SK-N-SH (cell line): ENCODE measurements at regions not wholly inside any gene's neighbourhood (a gene's known extent, or its start where the extent isn't known, plus 50 kb on each side); places are given as distances from the start of the nearest gene placed in this dataset.

Source experiments
- CTCF ChIA-PET: fragments of 300-600, 350-600 bp; formaldehyde crosslinking; extraction: SDS; loops from one replicate; lab custom pipeline; 2021; lab: Yijun Ruan, JAX
- POLR2A ChIA-PET: fragments of 350-600 bp; sonication (Branson Sonifier 250); formaldehyde crosslinking; extraction: SDS; loops from one replicate; lab custom pipeline; 2020; ENCODE audit warnings: antibody characterized with exemption, inconsistent platforms; lab: Yijun Ruan, JAX
- DNase-seq: peaks from one replicate; pipeline ENCODE4 v3.0.0; 2012
- H2AFZ ChIP-seq: fragments of 200-600 bp; sonication (generic); 2 replicates; pipeline ENCODE4 v1.8.1; 2016; ENCODE audit warnings: antibody characterized with exemption, mild to moderate bottlenecking, low read depth
- H3F3A ChIP-seq: fragments of 200-600 bp; sonication (generic); replicated peaks from 2 replicates; pipeline ENCODE3; 2016; ENCODE audit warnings: antibody characterized with exemption, mild to moderate bottlenecking; ENCODE audit not compliant: insufficient read depth
- H3K27ac ChIP-seq, 2 experiments: fragments of 200-500 bp in 1 of 2; fragments of 200-600 bp in 1 of 2; sonication (Bioruptor generic) in 1 of 2; sonication (generic), shearing (Covaris generic) in 1 of 2; 2 replicates each; pipeline versions ENCODE4 v1.5.1 to v1.6.1; 2014 to 2016; ENCODE audit warnings: low read depth in 2 of 2, inconsistent platforms in 1 of 2, low read length in 1 of 2, mild to moderate bottlenecking in 1 of 2, mixed read lengths in 1 of 2
- H3K27me3 ChIP-seq: fragments of 200-600 bp; sonication (generic), shearing (Covaris generic); 2 replicates; pipeline ENCODE4 v1.6.1; 2016; ENCODE audit warnings: mixed run types; ENCODE audit not compliant: insufficient read depth
- H3K36me3 ChIP-seq, 2 experiments: fragments of 200-500 bp in 1 of 2; fragments of 200-600 bp in 1 of 2; sonication (Bioruptor generic) in 1 of 2; sonication (generic) in 1 of 2; replicated peaks in 1 of 2; 2 replicates each; pipeline versions ENCODE3 to v1.5.1; 2014 to 2016; ENCODE audit warnings: low read length in 1 of 2, mild to moderate bottlenecking in 1 of 2; ENCODE audit not compliant: insufficient read depth in 2 of 2, control insufficient read depth in 1 of 2
- H3K4me1 ChIP-seq, 2 experiments: fragments of 200-500 bp in 1 of 2; fragments of 200-600 bp in 1 of 2; sonication (Bioruptor generic) in 1 of 2; sonication (generic), shearing (Covaris generic) in 1 of 2; 2 replicates each; pipeline versions ENCODE4 v1.5.1 to v1.6.1; 2014 to 2016; ENCODE audit warnings: low read depth in 1 of 2, low read length in 1 of 2, mixed run types in 1 of 2; ENCODE audit not compliant: insufficient read depth in 2 of 2, control insufficient read depth in 1 of 2
- H3K4me2 ChIP-seq: fragments of 200-600 bp; sonication (generic), shearing (Covaris generic); 2 replicates; pipeline ENCODE4 v1.6.1; 2017; ENCODE audit warnings: mixed run types
- H3K4me3 ChIP-seq, 2 experiments: fragments of 200-500 bp in 1 of 2; fragments of 200-600 bp in 1 of 2; sonication (Bioruptor generic) in 1 of 2; sonication (generic), shearing (Covaris generic) in 1 of 2; 2 replicates each; pipeline versions ENCODE4 v1.5.1 to v1.8.1; 2014 to 2016; ENCODE audit warnings: low read depth in 2 of 2, inconsistent platforms in 1 of 2, low read length in 1 of 2, mild to moderate bottlenecking in 1 of 2, mixed read lengths in 1 of 2, moderate library complexity in 1 of 2
- H3K79me2 ChIP-seq: fragments of 200-600 bp; sonication (generic); 2 replicates; pipeline ENCODE4 v1.8.1; 2017; ENCODE audit warnings: mild to moderate bottlenecking; ENCODE audit not compliant: insufficient read depth
- H3K9ac ChIP-seq: fragments of 200-600 bp; sonication (generic); 2 replicates; pipeline ENCODE4 v1.6.1; 2017; ENCODE audit warnings: mixed run types
- H3K9me2 ChIP-seq: fragments of 200-600 bp; sonication (generic); 2 replicates; pipeline ENCODE4 v1.6.1; 2017; ENCODE audit warnings: mixed run types
- H3K9me3 ChIP-seq: fragments of 200-600 bp; sonication (generic); 2 replicates; pipeline ENCODE4 v1.6.1; 2017; ENCODE audit warnings: mixed run types, mild to moderate bottlenecking, moderate library complexity
- H4K20me1 ChIP-seq: fragments of 200-600 bp; sonication (generic); 2 replicates; pipeline ENCODE4 v1.6.1; 2017; ENCODE audit warnings: mild to moderate bottlenecking, mixed run types; ENCODE audit not compliant: insufficient read depth
- CHD2 ChIP-seq: fragments of 150-350 bp; IDR thresholded peaks from 2 replicates; pipeline ENCODE4 v1.6.1; 2018; ENCODE audit warnings: low read length; ENCODE audit not compliant: partially characterized antibody
- GABPA ChIP-seq: IDR thresholded peaks from 2 replicates; pipeline ENCODE4 v1.4.0; 2012; ENCODE audit warnings: low read depth, mild to moderate bottlenecking
- GATA2 ChIP-seq: sonication (generic); formaldehyde crosslinking; IDR thresholded peaks from 2 replicates; pipeline ENCODE4 v1.5.0; 2020; ENCODE audit warnings: mild to moderate bottlenecking, missing genetic modification reagents
- MEF2A ChIP-seq: IDR thresholded peaks from 2 replicates; pipeline ENCODE4 v1.4.0; 2012; ENCODE audit warnings: low read depth, borderline replicate concordance
- NFIC ChIP-seq: IDR thresholded peaks from 2 replicates; pipeline ENCODE4 v1.4.0; 2012; ENCODE audit warnings: borderline replicate concordance
- NRF1 ChIP-seq: IDR thresholded peaks from 2 replicates; pipeline ENCODE4 v1.6.1; 2012; ENCODE audit warnings: low read depth, mild to moderate bottlenecking, low read length
- RFX5 ChIP-seq: IDR thresholded peaks from 2 replicates; pipeline ENCODE4 v1.6.1; 2012; ENCODE audit warnings: mild to moderate bottlenecking, improper control_type of control experiment, low read length
- TAF1 ChIP-seq: IDR thresholded peaks from 2 replicates; pipeline ENCODE4 v1.6.1; 2012; ENCODE audit warnings: low read depth, mild to moderate bottlenecking, low read length, moderate library complexity, borderline replicate concordance
- ZBTB33 ChIP-seq: IDR thresholded peaks from 2 replicates; pipeline ENCODE4 v1.4.0; 2012; ENCODE audit warnings: low read depth, borderline replicate concordance
- WGBS: methylation state at CpG from one replicate; pipeline ENCODE4 v1.1.6; 2017; ENCODE audit warnings: low lambda C conversion rate; 5-methylcytosine and 5-hydroxymethylcytosine counted together
- TF ChIP-seq, protein P1 (sequence below): fragments of 200-600 bp; sonication (generic); IDR thresholded peaks from 2 replicates; pipeline ENCODE4 v1.6.1; 2017; ENCODE audit warnings: antibody characterized with exemption, mild to moderate bottlenecking, moderate library complexity
- TF ChIP-seq, protein P2 (sequence below): IDR thresholded peaks from 2 replicates; pipeline ENCODE4 v1.4.0; 2012; ENCODE audit warnings: low read depth

GRCh38 chr13:33462109-33462508 is 176.6 kb upstream of the STARD13 start:
- no peaks in the 10 kb centered on the region for H3K27me3 ChIP-seq
- WGBS: 67% methylated on average over 4 of the region's 4 CpGs
- H4K20me1 ChIP-seq: no peaks in the 10 kb centered on the region
- H3K4me2 ChIP-seq: no peak overlapping the region
- ChIA-PET POLR2A (no interaction called here), CTCF (no interaction called here)
- no peaks in the 10 kb centered on the region for H3K36me3 ChIP-seq
- no peaks in the 10 kb centered on the region for H3K79me2 ChIP-seq
- H3K9me3 ChIP-seq: peaks cover 5% of the 10 kb centered on the region; the same call in 1 of the 2 replicates
- TF ChIP-seq ZBTB33 (no peak), NRF1 (no peak), GATA2 (CRISPR knock-in tag) (no peak), MEF2A (no peak), CHD2 (no peak), GABPA (no peak), NFIC (no peak), RFX5 (no peak)
- TF ChIP-seq, protein P1, sequence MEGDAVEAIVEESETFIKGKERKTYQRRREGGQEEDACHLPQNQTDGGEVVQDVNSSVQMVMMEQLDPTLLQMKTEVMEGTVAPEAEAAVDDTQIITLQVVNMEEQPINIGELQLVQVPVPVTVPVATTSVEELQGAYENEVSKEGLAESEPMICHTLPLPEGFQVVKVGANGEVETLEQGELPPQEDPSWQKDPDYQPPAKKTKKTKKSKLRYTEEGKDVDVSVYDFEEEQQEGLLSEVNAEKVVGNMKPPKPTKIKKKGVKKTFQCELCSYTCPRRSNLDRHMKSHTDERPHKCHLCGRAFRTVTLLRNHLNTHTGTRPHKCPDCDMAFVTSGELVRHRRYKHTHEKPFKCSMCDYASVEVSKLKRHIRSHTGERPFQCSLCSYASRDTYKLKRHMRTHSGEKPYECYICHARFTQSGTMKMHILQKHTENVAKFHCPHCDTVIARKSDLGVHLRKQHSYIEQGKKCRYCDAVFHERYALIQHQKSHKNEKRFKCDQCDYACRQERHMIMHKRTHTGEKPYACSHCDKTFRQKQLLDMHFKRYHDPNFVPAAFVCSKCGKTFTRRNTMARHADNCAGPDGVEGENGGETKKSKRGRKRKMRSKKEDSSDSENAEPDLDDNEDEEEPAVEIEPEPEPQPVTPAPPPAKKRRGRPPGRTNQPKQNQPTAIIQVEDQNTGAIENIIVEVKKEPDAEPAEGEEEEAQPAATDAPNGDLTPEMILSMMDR: no peak
- TF ChIP-seq, protein P2, sequence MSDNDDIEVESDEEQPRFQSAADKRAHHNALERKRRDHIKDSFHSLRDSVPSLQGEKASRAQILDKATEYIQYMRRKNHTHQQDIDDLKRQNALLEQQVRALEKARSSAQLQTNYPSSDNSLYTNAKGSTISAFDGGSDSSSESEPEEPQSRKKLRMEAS: no peak
- no peaks in the 10 kb centered on the region for H3F3A ChIP-seq
- no peak overlapping the region for H3K9ac ChIP-seq
- H3K4me3 ChIP-seq: no peak overlapping the region
- no peaks in the 10 kb centered on the region for H3K9me2 ChIP-seq
- H3K4me1 ChIP-seq: no peaks in the 10 kb centered on the region
- DNase-seq: no peak
- no peak overlapping the region for H2AFZ ChIP-seq
- no peak overlapping the region for H3K27ac ChIP-seq

- Histone ChIP-seq H3K9me3 (peaks cover 3% of the 10 kb centered on the region; the same call in 1 of the 2 replicates), H3F3A (no peaks in the 10 kb centered on the region), H3K4me2 (no peak overlapping the region), H4K20me1 (no peaks in the 10 kb centered on the region), H2AFZ (no peak overlapping the region), H3K9ac (no peak overlapping the region), H3K36me3 (no peaks in the 10 kb centered on the region), H3K27me3 (no peaks in the 10 kb centered on the region), H3K4me3 (no peak overlapping the region), H3K4me1 (no peaks in the 10 kb centered on the region), H3K27ac (no peak overlapping the region), H3K9me2 (no peaks in the 10 kb centered on the region), H3K79me2 (no peaks in the 10 kb centered on the region)
- no peak for TF ChIP-seq TAF1
- DNase-seq: no peak
- ChIA-PET CTCF (interaction anchor here (0.7 kb wide), 1 partner anchor 78 kb away, joined by 3 read pairs; no protein-coding TSS in a partner anchor), POLR2A (no interaction called here)
- 46% methylated on average over 2 of the region's 2 CpGs for WGBS
Measured at GRCh38 chr13:33464345-33464744, 178.8 kb upstream of the STARD13 start.
